HCT116 (cell line): ENCODE measurements at regions not wholly inside any gene's neighbourhood (a gene's known extent, or its start where the extent isn't known, plus 50 kb on each side); places are given as distances from the start of the nearest gene placed in this dataset.

Experiments used
- ATAC-seq: fragments of 200-7000 bp; cut with Tn5 transposase; 2 replicates; pipeline ENCODE4 v1.9.1; 2020; ENCODE audit warnings: mild to moderate bottlenecking, moderate library complexity
- BruUV-seq: library from RNA; stranded (reverse); fragments of 400-500 nt; replicated peaks from 2 replicates; lab custom pipeline; 2021; lab: Mats Ljungman, UMichigan
- CTCF ChIA-PET: fragments of 300-600 bp; sonication (Branson Sonifier 250); formaldehyde crosslinking; loops from one replicate; lab custom pipeline; 2021; ENCODE audit warnings: antibody characterized with exemption; lab: Charles Lee
- POLR2A ChIA-PET: fragments of 300-600, 350-600 bp; sonication (Branson Sonifier 250); formaldehyde crosslinking; loops from one replicate; lab custom pipeline; 2021; ENCODE audit warnings: antibody characterized with exemption; lab: Charles Lee
- RAD21 ChIA-PET, 2 experiments: fragments of 300-600 bp; sonication (Branson Sonifier 250); formaldehyde crosslinking; loops; one replicate each; lab custom pipeline; 2023; ENCODE audit warnings: low total read pairs in 2 of 2; ENCODE audit not compliant: uncharacterized antibody in 2 of 2, unreplicated experiment in 2 of 2, low non-redundant PET in 1 of 2; lab: Charles Lee
- DNase-seq: peaks from one replicate; pipeline ENCODE4 v3.0.0-alpha.2; 2010; ENCODE audit warnings: low read depth, low spot score
- H2AFZ ChIP-seq: fragments of 200-600 bp; shearing (Covaris generic), sonication (generic); 2 replicates; pipeline ENCODE4 v1.6.1; 2017; ENCODE audit warnings: low read depth, mixed run types, mixed read lengths, antibody characterized with exemption, low read length; ENCODE audit not compliant: poor library complexity, severe bottlenecking
- H3K27ac ChIP-seq: 2 replicates; pipeline ENCODE4 v1.5.1; 2012; ENCODE audit warnings: low read depth, low read length
- H3K27me3 ChIP-seq: fragments of 200-600 bp; sonication (generic); 2 replicates; pipeline ENCODE4 v1.6.1; 2016; ENCODE audit warnings: mixed run types, low read length, mixed read lengths; ENCODE audit not compliant: insufficient read depth
- H3K36me3 ChIP-seq, 2 experiments: fragments of 200-500 bp in 1 of 2; fragments of 200-600 bp in 1 of 2; sonication (Bioruptor generic) in 1 of 2; sonication (generic) in 1 of 2; 2 replicates each; pipeline versions ENCODE4 v1.5.1 to v1.6.1; 2014 to 2016; ENCODE audit warnings: low read length in 2 of 2, inconsistent platforms in 1 of 2, mixed read lengths in 1 of 2, mixed run types in 1 of 2; ENCODE audit not compliant: insufficient read depth in 2 of 2, control insufficient read depth in 1 of 2
- H3K4me1 ChIP-seq, 2 experiments: fragments of 200-600 bp in 1 of 2; sonication (generic) in 1 of 2; 2 replicates each; pipeline versions ENCODE4 v1.5.1 to v1.6.1; 2012 to 2017; ENCODE audit warnings: low read length in 2 of 2, inconsistent platforms in 1 of 2, mild to moderate bottlenecking in 1 of 2, mixed read lengths in 1 of 2, mixed run types in 1 of 2, moderate library complexity in 1 of 2; ENCODE audit not compliant: insufficient read depth in 2 of 2, control insufficient read depth in 1 of 2
- H3K4me2 ChIP-seq: fragments of 200-600 bp; sonication (generic); 2 replicates; pipeline ENCODE4 v1.6.1; 2017; ENCODE audit warnings: mixed run types, low read length, mixed read lengths
- H3K4me3 ChIP-seq, 2 experiments: fragments of 200-600 bp in 1 of 2; sonication (generic) in 1 of 2; replicated peaks in 1 of 2; 2 replicates each; pipeline ENCODE4 v1.5.1; 2011 to 2016; ENCODE audit warnings: low read length in 2 of 2, control low read depth in 1 of 2, low read depth in 1 of 2, mild to moderate bottlenecking in 1 of 2, mixed read lengths in 1 of 2, mixed run types in 1 of 2
- H3K79me2 ChIP-seq: fragments of 200-600 bp; sonication (generic); 2 replicates; pipeline ENCODE4 v1.6.1; 2017; ENCODE audit warnings: mild to moderate bottlenecking, mixed run types, low read length, moderate library complexity, mixed read lengths; ENCODE audit not compliant: insufficient read depth
- H3K9ac ChIP-seq: fragments of 200-600 bp; sonication (generic); 2 replicates; pipeline ENCODE4 v1.6.1; 2016; ENCODE audit warnings: low read length, mixed read lengths
- H3K9me2 ChIP-seq: fragments of 200-600 bp; sonication (generic), shearing (Covaris generic); 2 replicates; pipeline ENCODE4 v1.6.1; 2017; ENCODE audit warnings: mixed run types, mild to moderate bottlenecking, moderate library complexity; ENCODE audit not compliant: insufficient read depth
- H3K9me3 ChIP-seq, 2 experiments: fragments of 200-500 bp in 1 of 2; fragments of 200-600 bp in 1 of 2; sonication (Bioruptor generic) in 1 of 2; sonication (generic) in 1 of 2; 2 replicates each; pipeline ENCODE4 v1.6.1; 2014 to 2017; ENCODE audit warnings: low read length in 2 of 2, mixed read lengths in 2 of 2, inconsistent platforms in 1 of 2, low read depth in 1 of 2, mild to moderate bottlenecking in 1 of 2, mixed run types in 1 of 2, moderate library complexity in 1 of 2; ENCODE audit not compliant: control insufficient read depth in 1 of 2, insufficient read depth in 1 of 2
- H4K20me1 ChIP-seq: fragments of 200-600 bp; sonication (generic), shearing (Covaris generic); 2 replicates; pipeline ENCODE4 v1.6.1; 2017; ENCODE audit warnings: mixed run types, mild to moderate bottlenecking, moderate library complexity; ENCODE audit not compliant: insufficient read depth
- CBX3 ChIP-seq: IDR thresholded peaks from 2 replicates; pipeline ENCODE4 v1.6.1; 2012; ENCODE audit warnings: low read depth
- CEBPB ChIP-seq: IDR thresholded peaks from 2 replicates; pipeline ENCODE4 v1.6.1; 2012; ENCODE audit warnings: low read depth
- EGR1 ChIP-seq: IDR thresholded peaks from 2 replicates; pipeline ENCODE4 v1.6.1; 2012; ENCODE audit warnings: low read depth
- ELF1 ChIP-seq: IDR thresholded peaks from 2 replicates; pipeline ENCODE4 v1.6.1; 2012; ENCODE audit warnings: low read depth, borderline replicate concordance
- EZH2phosphoT487 ChIP-seq: fragments of 200-600 bp; IDR thresholded peaks from 2 replicates; pipeline ENCODE4 v1.6.1; 2018; ENCODE audit warnings: antibody characterized with exemption, borderline replicate concordance
- FOSL1 ChIP-seq: IDR thresholded peaks from 2 replicates; pipeline ENCODE4 v1.6.1; 2012; ENCODE audit warnings: low read depth
- JUND ChIP-seq: IDR thresholded peaks from 2 replicates; pipeline ENCODE4 v1.6.1; 2012
- POLR2A ChIP-seq: IDR thresholded peaks from 2 replicates; pipeline ENCODE4 v1.7.0; 2011; ENCODE audit warnings: borderline replicate concordance; ENCODE audit not compliant: insufficient read depth, insufficient read length; ENCODE audit errors: extremely low read depth
- POLR2AphosphoS5 ChIP-seq: IDR thresholded peaks from 2 replicates; pipeline ENCODE4 v1.6.1; 2011; ENCODE audit warnings: mild to moderate bottlenecking, low read depth, low read length, moderate library complexity
- RAD21 ChIP-seq: IDR thresholded peaks from 2 replicates; pipeline ENCODE4 v1.6.1; 2012; ENCODE audit warnings: low read depth, mild to moderate bottlenecking
- SIN3A ChIP-seq: IDR thresholded peaks from 2 replicates; pipeline ENCODE4 v1.6.1; 2012; ENCODE audit warnings: low read depth
- SP1 ChIP-seq: IDR thresholded peaks from 2 replicates; pipeline ENCODE4 v1.6.1; 2012; ENCODE audit warnings: low read depth
- SRF ChIP-seq: IDR thresholded peaks from 2 replicates; pipeline ENCODE4 v1.6.1; 2012; ENCODE audit warnings: low read depth
- TCF7L2 ChIP-seq: IDR thresholded peaks from 2 replicates; pipeline ENCODE4 v1.7.0; 2011; ENCODE audit warnings: borderline replicate concordance, inconsistent platforms; ENCODE audit not compliant: insufficient read depth, insufficient read length; ENCODE audit errors: extremely low read depth
- YY1 ChIP-seq: IDR thresholded peaks from 2 replicates; pipeline ENCODE4 v1.6.1; 2011; ENCODE audit warnings: low read length, low read depth, moderate library complexity, mild to moderate bottlenecking; ENCODE audit not compliant: insufficient replicate concordance; ENCODE audit errors: extremely low read depth
- ZNF274 ChIP-seq: fragments of 200-500 bp; sonication (Bioruptor generic); IDR thresholded peaks from 2 replicates; pipeline ENCODE4 v1.6.1; 2014; ENCODE audit warnings: mild to moderate bottlenecking, low read depth, low read length, inconsistent platforms
- intact Hi-C: fragments of 100-400 bp; cut with micrococcal nuclease; formaldehyde crosslinking; loops from 2 replicates; pipeline ENCODE4 v1.10.0; 2022
- TF ChIP-seq, protein P1 (sequence below): IDR thresholded peaks from 2 replicates; pipeline ENCODE4 v1.6.1; 2012
- TF ChIP-seq, protein P2 (sequence below): IDR thresholded peaks from 2 replicates; pipeline ENCODE4 v1.6.1; 2012
- TF ChIP-seq, protein P3 (sequence below): IDR thresholded peaks from 2 replicates; pipeline ENCODE4 v1.6.1; 2011; ENCODE audit warnings: mild to moderate bottlenecking, low read length, moderate library complexity; ENCODE audit not compliant: insufficient replicate concordance; ENCODE audit errors: extremely low read depth

DNA sequence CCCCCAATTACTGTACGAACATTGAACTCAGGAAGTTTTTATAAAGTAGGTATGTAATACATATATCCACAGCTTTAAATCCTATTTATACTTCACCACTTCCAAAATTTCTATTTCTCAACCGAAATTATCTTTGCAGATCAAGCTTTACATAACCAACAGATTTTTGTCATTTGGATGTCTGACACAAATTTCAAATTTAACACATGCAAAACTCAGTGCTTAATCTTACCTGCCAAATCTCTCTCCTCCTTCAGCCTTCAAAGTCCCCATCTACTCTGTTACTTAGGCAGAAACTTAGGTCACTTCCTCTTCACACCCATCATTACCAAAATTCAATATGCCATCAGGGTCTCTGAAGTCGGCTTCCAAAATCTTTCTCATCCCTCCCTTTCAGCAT, 990.1 kb upstream of the NRXN1 start:
- RAD21 ChIA-PET, result no interaction called here
- intact Hi-C loops, result no loop called here
- Histone ChIP-seq H4K20me1 (no peaks in the 10 kb centered on the region), H3K79me2 (no peaks in the 10 kb centered on the region), H3K9ac (no peak overlapping the region), H3K9me3 (no peaks in the 10 kb centered on the region), H3K4me2 (no peak overlapping the region), H3K9me2 (no peaks in the 10 kb centered on the region), H3K27me3 (no peaks in the 10 kb centered on the region), H3K36me3 (no peaks in the 10 kb centered on the region), H3K4me1 (no peaks in the 10 kb centered on the region), H3K27ac (no peak overlapping the region), H2AFZ (no peak overlapping the region), H3K4me3 (no peak overlapping the region)
- BruUV-seq, result no TSS peak
- ATAC-seq (no peak), DNase-seq (no peak)
- TF ChIP-seq EZH2phosphoT487 (no peak), ELF1 (no peak), CEBPB (no peak), RAD21 (no peak), JUND (no peak), POLR2AphosphoS5 (no peak), SP1 (no peak), CBX3 (no peak), TCF7L2 (no peak), POLR2A (no peak), YY1 (no peak), SRF (no peak), EGR1 (no peak), FOSL1 (no peak), ZNF274 (no peak), SIN3A (no peak)
- TF ChIP-seq, protein P1, sequence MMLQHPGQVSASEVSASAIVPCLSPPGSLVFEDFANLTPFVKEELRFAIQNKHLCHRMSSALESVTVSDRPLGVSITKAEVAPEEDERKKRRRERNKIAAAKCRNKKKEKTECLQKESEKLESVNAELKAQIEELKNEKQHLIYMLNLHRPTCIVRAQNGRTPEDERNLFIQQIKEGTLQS, result no peak
- TF ChIP-seq, protein P2, sequence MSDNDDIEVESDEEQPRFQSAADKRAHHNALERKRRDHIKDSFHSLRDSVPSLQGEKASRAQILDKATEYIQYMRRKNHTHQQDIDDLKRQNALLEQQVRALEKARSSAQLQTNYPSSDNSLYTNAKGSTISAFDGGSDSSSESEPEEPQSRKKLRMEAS, result no peak
- TF ChIP-seq, protein P3, sequence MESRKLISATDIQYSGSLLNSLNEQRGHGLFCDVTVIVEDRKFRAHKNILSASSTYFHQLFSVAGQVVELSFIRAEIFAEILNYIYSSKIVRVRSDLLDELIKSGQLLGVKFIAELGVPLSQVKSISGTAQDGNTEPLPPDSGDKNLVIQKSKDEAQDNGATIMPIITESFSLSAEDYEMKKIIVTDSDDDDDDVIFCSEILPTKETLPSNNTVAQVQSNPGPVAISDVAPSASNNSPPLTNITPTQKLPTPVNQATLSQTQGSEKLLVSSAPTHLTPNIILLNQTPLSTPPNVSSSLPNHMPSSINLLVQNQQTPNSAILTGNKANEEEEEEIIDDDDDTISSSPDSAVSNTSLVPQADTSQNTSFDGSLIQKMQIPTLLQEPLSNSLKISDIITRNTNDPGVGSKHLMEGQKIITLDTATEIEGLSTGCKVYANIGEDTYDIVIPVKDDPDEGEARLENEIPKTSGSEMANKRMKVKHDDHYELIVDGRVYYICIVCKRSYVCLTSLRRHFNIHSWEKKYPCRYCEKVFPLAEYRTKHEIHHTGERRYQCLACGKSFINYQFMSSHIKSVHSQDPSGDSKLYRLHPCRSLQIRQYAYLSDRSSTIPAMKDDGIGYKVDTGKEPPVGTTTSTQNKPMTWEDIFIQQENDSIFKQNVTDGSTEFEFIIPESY, result no peak
- POLR2A ChIA-PET, result no interaction called here
- CTCF ChIA-PET, result no interaction called here
